Lower lobe of right lung (tissue), 2 donors: ENCODE measurements at regions not wholly inside any gene's neighbourhood (a gene's known extent, or its start where the extent isn't known, plus 50 kb on each side); places are given as distances from the start of the nearest gene placed in this dataset.
A peak's percentile ranks its signal among the peaks of the same experiment; 100 is the strongest.

Experiments used
- ATAC-seq, 2 donors: fragments of 200-7000 bp; cut with Tn5 transposase; one replicate each; pipeline ENCODE4 v1.9.1; 2020 to 2022; ENCODE audit warnings: mild to moderate bottlenecking in 2 of 2, moderate library complexity in 2 of 2
- DNase-seq: peaks from one replicate; pipeline ENCODE4 v3.0.0-alpha.2; 2020
- H3K27ac ChIP-seq: fragments of 200-600 bp; one replicate; pipeline ENCODE4 v1.8.0; 2022
- H3K27me3 ChIP-seq: fragments of 200-600 bp; one replicate; pipeline ENCODE4 v1.8.0; 2022; ENCODE audit warnings: low read depth
- H3K36me3 ChIP-seq: fragments of 200-600 bp; one replicate; pipeline ENCODE4 v1.8.0; 2022; ENCODE audit warnings: mild to moderate bottlenecking
- H3K4me1 ChIP-seq: fragments of 200-600 bp; one replicate; pipeline ENCODE4 v1.8.0; 2022
- H3K4me3 ChIP-seq: fragments of 200-600 bp; one replicate; pipeline ENCODE4 v1.8.0; 2022; ENCODE audit warnings: mild to moderate bottlenecking
- H3K9me3 ChIP-seq: fragments of 200-600 bp; one replicate; pipeline ENCODE4 v1.8.0; 2022
- CTCF ChIP-seq: fragments of 200-600 bp; IDR thresholded peaks from one replicate; pipeline ENCODE4 v1.8.0; 2022; ENCODE audit warnings: antibody characterized with exemption, mild to moderate bottlenecking
- intact Hi-C: fragments of 100-400 bp; cut with DNase I; formaldehyde crosslinking; loops from one replicate; pipeline ENCODE4 v1.11.0; 2022
- donor health status: DM: no; HTN: yes; CAD: no; lungs with severe emphysema.

- no peak overlapping the region for H3K4me3 ChIP-seq
- no peaks in the 10 kb centered on the region for H3K27me3 ChIP-seq
- no peak for TF ChIP-seq CTCF
- no peak overlapping the region for H3K27ac ChIP-seq
- DNase-seq: no peak
- intact Hi-C loops: no loop called here
- H3K4me1 ChIP-seq: peaks cover 31% of the 10 kb centered on the region
- H3K36me3 ChIP-seq: no peaks in the 10 kb centered on the region
- H3K9me3 ChIP-seq: no peaks in the 10 kb centered on the region
- no peak for ATAC-seq
Measured at GRCh38 chr2:174663550-174663949, 65.9 kb upstream of the WIPF1 start.

- Histone ChIP-seq H3K9me3 (no peaks in the 10 kb centered on the region), H3K27me3 (no peaks in the 10 kb centered on the region), H3K27ac (no peak overlapping the region), H3K36me3 (no peaks in the 10 kb centered on the region), H3K4me3 (no peak overlapping the region), H3K4me1 (peaks cover 28% of the 10 kb centered on the region)
- DNase-seq: no peak
- intact Hi-C loops: no loop called here
- no peak for TF ChIP-seq CTCF
- ATAC-seq: peak in 1 of 2 donors; percentile 44
Measured at GRCh38 chr2:174662859-174663258, 65.3 kb upstream of the WIPF1 start.

- H3K27me3 ChIP-seq: no peaks in the 10 kb centered on the region
- no peak for TF ChIP-seq CTCF
- intact Hi-C loops: no loop called here
- no peak overlapping the region for H3K4me3 ChIP-seq
- H3K36me3 ChIP-seq: no peaks in the 10 kb centered on the region
- ATAC-seq (no peak), DNase-seq (no peak)
- peaks cover 24% of the 10 kb centered on the region for H3K4me1 ChIP-seq
- no peaks in the 10 kb centered on the region for H3K9me3 ChIP-seq
- H3K27ac ChIP-seq: no peak overlapping the region
Measured at GRCh38 chr2:174662459-174662858, 64.9 kb upstream of the WIPF1 start.

GRCh38 chr2:174660984-174661675, 63.5 kb upstream of the WIPF1 start:
- TF ChIP-seq CTCF: no peak
- H3K27me3 ChIP-seq: no peaks in the 10 kb centered on the region
- H3K9me3 ChIP-seq: no peaks in the 10 kb centered on the region
- H3K4me3 ChIP-seq: no peak overlapping the region
- H3K27ac ChIP-seq: no peak overlapping the region
- peaks cover 13% of the 10 kb centered on the region for H3K4me1 ChIP-seq
- no peak for DNase-seq
- no peak for ATAC-seq
- intact Hi-C loops: no loop called here
- H3K36me3 ChIP-seq: no peaks in the 10 kb centered on the region

GRCh38 chr2:174659069-174659900, 61.7 kb upstream of the WIPF1 start:
- no peak overlapping the region for H3K27ac ChIP-seq
- no peak overlapping the region for H3K4me3 ChIP-seq
- intact Hi-C loops: no loop called here
- peaks cover 13% of the 10 kb centered on the region for H3K4me1 ChIP-seq
- ATAC-seq: no peak
- no peak for TF ChIP-seq CTCF
- no peaks in the 10 kb centered on the region for H3K36me3 ChIP-seq
- no peaks in the 10 kb centered on the region for H3K9me3 ChIP-seq
- DNase-seq: no peak
- H3K27me3 ChIP-seq: no peaks in the 10 kb centered on the region
